Sigmoid colon (tissue), 6 donors: ENCODE measurements at regions not wholly inside any gene's neighbourhood (a gene's known extent, or its start where the extent isn't known, plus 50 kb on each side); places are given as distances from the start of the nearest gene placed in this dataset.

Experiments
- DNase-seq: peaks from one replicate; pipeline ENCODE4 v3.0.0-alpha.2; 2019
- H3K27ac ChIP-seq, 4 donors: fragments of 200-600 bp; sonication (generic); one replicate each; pipeline ENCODE4 v1.5.1; 2016 to 2019; ENCODE audit warnings: mild to moderate bottlenecking in 1 of 4
- H3K27me3 ChIP-seq, 3 donors: fragments of 200-600 bp; sonication (generic); one replicate each; pipeline ENCODE4 v1.5.1; 2019; ENCODE audit warnings: mild to moderate bottlenecking in 1 of 3
- H3K36me3 ChIP-seq, 4 donors: fragments of 200-600 bp; sonication (generic); one replicate each; pipeline ENCODE4 v1.5.1; 2016 to 2019
- H3K4me1 ChIP-seq, 4 donors: fragments of 200-600 bp; sonication (generic); one replicate each; pipeline ENCODE4 v1.5.1; 2017 to 2019
- H3K4me3 ChIP-seq, 4 donors: fragments of 200-600 bp; sonication (generic); one replicate each; pipeline ENCODE4 v1.5.1; 2017 to 2019; ENCODE audit warnings: mild to moderate bottlenecking in 2 of 4, moderate library complexity in 1 of 4
- H3K9me3 ChIP-seq, 4 donors: fragments of 200-600 bp in 3 of 4; sonication (generic) in 3 of 4; one replicate each; pipeline versions ENCODE4 v1.5.1 to v1.6.1; 2013 to 2019
- EP300 ChIP-seq, 4 donors: sonication (generic); formaldehyde crosslinking; IDR thresholded peaks; one replicate each; pipeline ENCODE4 v1.6.1; 2017; ENCODE audit warnings: antibody characterized with exemption in 4 of 4
- POLR2A ChIP-seq, 2 donors: fragments of 450-650 bp; IDR thresholded peaks; one replicate each; pipeline ENCODE4 v1.6.1; 2016; ENCODE audit warnings: antibody characterized with exemption in 2 of 2, mild to moderate bottlenecking in 2 of 2, moderate library complexity in 2 of 2
- POLR2AphosphoS5 ChIP-seq, 4 donors: sonication (generic); formaldehyde crosslinking; IDR thresholded peaks; one replicate each; pipeline ENCODE4 v1.6.1; 2017; ENCODE audit warnings: antibody characterized with exemption in 4 of 4
- WGBS, 2 donors: extraction: QIAGEN DNeasy Blood & Tissue Kit; methylation state at CpG; one replicate each; pipeline ENCODE4 v1.1.7; 2013; 5-methylcytosine and 5-hydroxymethylcytosine counted together
- intact Hi-C: fragments of 100-400 bp; cut with DNase I; formaldehyde crosslinking; loops from one replicate; pipeline ENCODE4 v1.15.1; 2023
- TF ChIP-seq, protein P1 (sequence below), 4 experiments: fragments of 450-650 bp in 3 of 4; fragments of 200-600 bp in 1 of 4; IDR thresholded peaks; one replicate each; pipeline ENCODE4 v1.5.1; 2016 to 2019; ENCODE audit warnings: antibody characterized with exemption in 4 of 4, mild to moderate bottlenecking in 3 of 4, moderate library complexity in 2 of 4
- donor health status: healthy with polysubstance abuse.
- donor health status: healthy.

DNA sequence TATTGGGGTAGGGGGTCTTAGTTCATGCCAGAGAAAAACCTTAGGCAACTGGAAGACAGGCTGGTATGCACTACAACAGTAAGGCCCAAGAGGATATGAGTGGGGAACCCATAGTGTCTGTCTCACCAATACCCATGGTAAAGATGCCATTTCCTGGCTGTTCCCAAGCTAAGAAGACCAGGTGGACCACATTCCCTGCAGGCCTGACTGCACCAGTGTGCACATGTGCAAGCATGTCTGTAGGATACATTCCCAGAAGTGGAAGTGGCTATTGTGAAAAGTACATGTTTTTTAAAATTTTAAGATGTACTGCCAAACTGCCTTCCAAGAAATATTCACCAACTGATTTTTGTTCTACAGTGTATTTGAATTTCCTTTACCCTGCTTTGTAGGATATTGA, 207.3 kb upstream of the CTNNB1 start:
- intact Hi-C loops, result no loop called here
- Histone ChIP-seq H3K36me3 (no peaks in the 10 kb centered on the region), H3K27ac (no peak overlapping the region), H3K27me3 (no peaks in the 10 kb centered on the region), H3K4me1 (peaks cover 0 to 10% (median 2%) of the 10 kb centered on the region in 4 donors), H3K9me3 (peaks cover 0 to 3% (median 0%) of the 10 kb centered on the region in 4 donors), H3K4me3 (no peak overlapping the region)
- DNase-seq, result no peak
- TF ChIP-seq POLR2A (IDR thresholded peaks at IDR 0.05), result no peak

GRCh38 chr3:40994611-40995010, 204.7 kb upstream of the CTNNB1 start:
- TF ChIP-seq POLR2AphosphoS5 (IDR thresholded peaks at IDR 0.05) (no peak), EP300 (IDR thresholded peaks at IDR 0.05) (no peak), POLR2A (IDR thresholded peaks at IDR 0.05) (no peak)
- TF ChIP-seq, protein P1, sequence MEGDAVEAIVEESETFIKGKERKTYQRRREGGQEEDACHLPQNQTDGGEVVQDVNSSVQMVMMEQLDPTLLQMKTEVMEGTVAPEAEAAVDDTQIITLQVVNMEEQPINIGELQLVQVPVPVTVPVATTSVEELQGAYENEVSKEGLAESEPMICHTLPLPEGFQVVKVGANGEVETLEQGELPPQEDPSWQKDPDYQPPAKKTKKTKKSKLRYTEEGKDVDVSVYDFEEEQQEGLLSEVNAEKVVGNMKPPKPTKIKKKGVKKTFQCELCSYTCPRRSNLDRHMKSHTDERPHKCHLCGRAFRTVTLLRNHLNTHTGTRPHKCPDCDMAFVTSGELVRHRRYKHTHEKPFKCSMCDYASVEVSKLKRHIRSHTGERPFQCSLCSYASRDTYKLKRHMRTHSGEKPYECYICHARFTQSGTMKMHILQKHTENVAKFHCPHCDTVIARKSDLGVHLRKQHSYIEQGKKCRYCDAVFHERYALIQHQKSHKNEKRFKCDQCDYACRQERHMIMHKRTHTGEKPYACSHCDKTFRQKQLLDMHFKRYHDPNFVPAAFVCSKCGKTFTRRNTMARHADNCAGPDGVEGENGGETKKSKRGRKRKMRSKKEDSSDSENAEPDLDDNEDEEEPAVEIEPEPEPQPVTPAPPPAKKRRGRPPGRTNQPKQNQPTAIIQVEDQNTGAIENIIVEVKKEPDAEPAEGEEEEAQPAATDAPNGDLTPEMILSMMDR (IDR thresholded peaks at IDR 0.05), result no peak
- Histone ChIP-seq H3K27ac (no peak overlapping the region), H3K4me1 (peaks cover 0 to 10% (median 2%) of the 10 kb centered on the region in 4 donors), H3K9me3 (no peaks in the 10 kb centered on the region), H3K36me3 (no peaks in the 10 kb centered on the region), H3K4me3 (no peak overlapping the region), H3K27me3 (no peaks in the 10 kb centered on the region)
- no peak for DNase-seq
- 18 to 59% methylated on average over 1 of the region's 1 CpG for WGBS, 2 donors
- intact Hi-C loops, result no loop called here

GRCh38 chr3:40995271-40995670, 204.0 kb upstream of the CTNNB1 start:
- intact Hi-C loops, result no loop called here
- peaks cover 0 to 10% (median 2%) of the 10 kb centered on the region in 4 donors for H3K4me1 ChIP-seq
- TF ChIP-seq, protein P1 (IDR thresholded peaks at IDR 0.05), result no peak
- no peak for TF ChIP-seq EP300 (IDR thresholded peaks at IDR 0.05)
- TF ChIP-seq POLR2A (IDR thresholded peaks at IDR 0.05), result no peak
- no peak for TF ChIP-seq POLR2AphosphoS5 (IDR thresholded peaks at IDR 0.05)
- no peak overlapping the region for H3K27ac ChIP-seq
- H3K36me3 ChIP-seq, result no peaks in the 10 kb centered on the region
- WGBS, 2 donors, result 90 to 96% methylated on average over 2 of the region's 2 CpGs
- H3K4me3 ChIP-seq, result no peak overlapping the region
- no peaks in the 10 kb centered on the region for H3K27me3 ChIP-seq
- no peaks in the 10 kb centered on the region for H3K9me3 ChIP-seq
- DNase-seq, result no peak

- Histone ChIP-seq H3K27me3 (no peaks in the 10 kb centered on the region), H3K4me3 (no peak overlapping the region), H3K27ac (no peak overlapping the region), H3K36me3 (no peaks in the 10 kb centered on the region), H3K4me1 (peaks cover 0 to 10% (median 2%) of the 10 kb centered on the region in 4 donors), H3K9me3 (no peaks in the 10 kb centered on the region)
- no peak for TF ChIP-seq POLR2AphosphoS5 (IDR thresholded peaks at IDR 0.05)
- TF ChIP-seq EP300 (IDR thresholded peaks at IDR 0.05), result no peak
- TF ChIP-seq, protein P1 (IDR thresholded peaks at IDR 0.05), result no peak
- no peak for TF ChIP-seq POLR2A (IDR thresholded peaks at IDR 0.05)
- 51 to 61% methylated on average over 5 of the region's 5 CpGs for WGBS, 2 donors
- intact Hi-C loops, result no loop called here
- no peak for DNase-seq
These were observed 202.9 kb upstream of the CTNNB1 start for GRCh38 chr3:40996382-40996781.

DNA sequence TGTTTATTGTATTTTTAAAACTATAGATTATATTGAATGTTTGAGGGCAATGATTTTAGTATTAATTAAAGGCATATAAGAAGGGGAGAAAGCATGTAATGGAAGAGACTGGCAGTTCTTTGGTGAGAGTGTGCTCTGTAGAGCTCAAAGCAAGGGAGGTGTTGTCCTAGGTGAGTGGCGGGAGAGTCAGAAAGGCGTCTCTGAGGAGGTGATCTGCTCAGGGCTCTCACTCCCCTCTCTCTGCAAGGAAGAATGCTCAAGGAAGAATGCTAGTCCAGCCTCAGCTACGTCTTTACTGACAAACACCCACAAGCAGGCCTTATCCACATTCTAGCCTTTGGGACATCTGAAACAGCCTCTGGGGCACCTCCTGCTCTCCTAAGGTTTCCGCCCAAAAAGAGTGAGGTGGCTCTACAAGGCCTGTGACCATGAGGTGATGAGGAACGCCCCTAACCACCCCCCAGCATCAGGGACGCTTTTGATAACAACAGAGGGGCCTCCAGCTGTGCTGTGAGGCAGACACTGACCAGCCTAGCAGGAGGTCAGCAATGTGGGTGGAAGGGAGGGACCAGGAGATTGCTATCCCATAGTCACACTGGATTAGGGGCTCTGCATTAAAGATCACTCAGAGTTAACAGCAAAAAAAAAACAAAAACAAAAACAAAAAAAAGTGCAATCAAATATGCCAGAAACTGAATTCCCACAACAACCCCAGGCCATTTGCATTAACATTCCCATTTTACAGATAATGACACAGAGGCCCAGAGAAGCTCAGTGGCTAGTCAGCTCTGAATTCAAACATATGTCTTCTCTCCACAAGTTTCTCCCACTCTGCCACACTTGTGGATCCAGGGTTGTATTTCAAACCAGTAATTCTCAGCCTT, 202.2 kb upstream of the CTNNB1 start:
- WGBS, 2 donors, result 87 to 89% methylated on average over 6 of the region's 6 CpGs
- no peaks in the 10 kb centered on the region for H3K27me3 ChIP-seq
- H3K4me1 ChIP-seq, result peaks cover 0 to 10% (median 2%) of the 10 kb centered on the region in 4 donors
- no peaks in the 10 kb centered on the region for H3K9me3 ChIP-seq
- H3K4me3 ChIP-seq, result no peak overlapping the region
- TF ChIP-seq POLR2A (IDR thresholded peaks at IDR 0.05), result no peak
- TF ChIP-seq POLR2AphosphoS5 (IDR thresholded peaks at IDR 0.05), result no peak
- TF ChIP-seq EP300 (IDR thresholded peaks at IDR 0.05), result no peak
- TF ChIP-seq, protein P1 (IDR thresholded peaks at IDR 0.05), result no peak
- no peak for DNase-seq
- H3K36me3 ChIP-seq, result no peaks in the 10 kb centered on the region
- intact Hi-C loops, result no loop called here
- H3K27ac ChIP-seq, result no peak overlapping the region
